PC-3 (cell line): ENCODE measurements at regions not wholly inside any gene's neighbourhood (a gene's known extent, or its start where the extent isn't known, plus 50 kb on each side); places are given as distances from the start of the nearest gene placed in this dataset.

Experiments
- ATAC-seq: fragments of 200-7000 bp; cut with Tn5 transposase; 2 replicates; pipeline ENCODE4 v1.9.1; 2020; ENCODE audit warnings: mild to moderate bottlenecking, moderate library complexity
- BruUV-seq: library from RNA; stranded (reverse); fragments of 400-500 nt; replicated peaks from 2 replicates; lab custom pipeline; 2021; lab: Mats Ljungman, UMichigan
- CTCF ChIA-PET: fragments of 300-600 bp; sonication (Branson Sonifier 250); formaldehyde crosslinking; loops from one replicate; lab custom pipeline; 2022; ENCODE audit warnings: antibody characterized with exemption; lab: Charles Lee
- POLR2A ChIA-PET: fragments of 300-600 bp; sonication (Branson Sonifier 250); formaldehyde crosslinking; loops from one replicate; lab custom pipeline; 2022; ENCODE audit warnings: antibody characterized with exemption; ENCODE audit not compliant: unreplicated experiment; lab: Charles Lee
- DNase-seq: peaks from one replicate; pipeline ENCODE4 v3.0.0-alpha.2; 2015
- H2AFZ ChIP-seq: fragments of 300-600 bp; sonication (generic); 2 replicates; pipeline ENCODE4 v1.6.0; 2016; ENCODE audit warnings: antibody characterized with exemption, low read length
- H3F3A ChIP-seq: fragments of 300-600 bp; sonication (generic); one replicate; pipeline ENCODE4 v1.6.0; 2017; ENCODE audit warnings: antibody characterized with exemption, low read length, control low read depth, mild to moderate bottlenecking; ENCODE audit not compliant: unreplicated experiment
- H3K27ac ChIP-seq: fragments of 300-600 bp; sonication (generic); 2 replicates; pipeline ENCODE4 v1.5.1; 2016; ENCODE audit warnings: mild to moderate bottlenecking, low read length
- H3K27me3 ChIP-seq: fragments of 300-600 bp; sonication (generic); 2 replicates; pipeline ENCODE4 v1.6.1; 2016; ENCODE audit warnings: low read length, mixed read lengths
- H3K36me3 ChIP-seq: fragments of 300-600 bp; sonication (generic); 2 replicates; pipeline ENCODE4 v1.6.1; 2016; ENCODE audit warnings: low read depth, mixed run types, low read length, mixed read lengths
- H3K4me1 ChIP-seq: fragments of 300-600 bp; sonication (generic); 2 replicates; pipeline ENCODE4 v1.5.1; 2016; ENCODE audit warnings: low read length; ENCODE audit not compliant: insufficient read depth
- H3K4me2 ChIP-seq: fragments of 300-600 bp; sonication (generic); 2 replicates; pipeline ENCODE4 v1.6.0; 2016; ENCODE audit warnings: low read length
- H3K4me3 ChIP-seq: fragments of 300-600 bp; sonication (generic); 2 replicates; pipeline ENCODE4 v1.5.1; 2016; ENCODE audit warnings: mild to moderate bottlenecking, low read length, mixed read lengths
- H3K79me2 ChIP-seq: fragments of 300-600 bp; sonication (generic); 2 replicates; pipeline ENCODE4 v1.6.1; 2017; ENCODE audit warnings: low read length, mixed read lengths
- H3K9ac ChIP-seq: fragments of 300-600 bp; sonication (generic); 2 replicates; pipeline ENCODE4 v1.6.0; 2016; ENCODE audit warnings: mild to moderate bottlenecking, low read length
- H3K9me2 ChIP-seq: fragments of 300-600 bp; sonication (generic); replicated peaks from 2 replicates; pipeline ENCODE4 v1.6.1; 2016; ENCODE audit warnings: mixed run types, low read length, mixed read lengths
- H3K9me3 ChIP-seq: fragments of 300-600 bp; sonication (generic); 2 replicates; pipeline ENCODE4 v1.6.1; 2016; ENCODE audit warnings: low read length, mixed read lengths
- H4K20me1 ChIP-seq: fragments of 300-600 bp; sonication (generic); 2 replicates; pipeline ENCODE4 v1.6.1; 2016; ENCODE audit warnings: low read length, mixed read lengths
- CTCF ChIP-seq: fragments of 300-600 bp; sonication (generic); conservative IDR thresholded peaks from 2 replicates; pipeline ENCODE4 v1.5.1; 2017; ENCODE audit warnings: antibody characterized with exemption, low read depth, mild to moderate bottlenecking, low read length
- EZH2 ChIP-seq: fragments of 300-600 bp; sonication (generic); IDR thresholded peaks from one replicate; pipeline ENCODE4 v1.6.1; 2017; ENCODE audit warnings: antibody characterized with exemption, mild to moderate bottlenecking, low read length; ENCODE audit not compliant: unreplicated experiment
- EZH2phosphoT487 ChIP-seq: fragments of 300-600 bp; sonication (generic); IDR thresholded peaks from 2 replicates; pipeline ENCODE4 v1.6.1; 2018; ENCODE audit warnings: mild to moderate bottlenecking, antibody characterized with exemption, low read length, borderline replicate concordance
- intact Hi-C: fragments of 100-400 bp; cut with micrococcal nuclease; formaldehyde crosslinking; loops from 2 replicates; pipeline ENCODE4 v1.9.0; 2023

DNA sequence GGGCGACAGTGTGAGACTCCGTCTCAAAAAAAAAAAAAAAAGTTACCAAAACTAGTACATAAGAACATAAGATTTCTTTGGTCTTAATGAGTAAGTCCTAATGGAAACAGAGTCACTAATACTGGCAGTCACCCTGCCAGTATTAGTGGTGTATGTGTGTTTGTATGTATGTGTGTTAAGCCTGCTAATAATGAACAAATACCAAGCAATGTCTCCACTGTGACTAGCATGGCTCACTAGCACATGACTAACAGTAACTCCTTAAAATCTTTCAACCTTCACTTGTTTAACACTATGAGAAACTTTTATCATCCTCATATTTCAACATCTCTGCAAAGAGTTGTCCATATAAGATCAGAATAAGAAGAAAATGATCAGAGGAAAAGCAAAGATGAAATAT lies 231.0 kb upstream of the ATP11B start:
- no TSS peak for BruUV-seq
- no peaks in the 10 kb centered on the region for H3K36me3 ChIP-seq
- H3K4me3 ChIP-seq: no peak overlapping the region
- intact Hi-C loops: no loop called here
- H3K9ac ChIP-seq: no peak overlapping the region
- ATAC-seq (no peak), DNase-seq (no peak)
- H3K79me2 ChIP-seq: no peaks in the 10 kb centered on the region
- no peak overlapping the region for H2AFZ ChIP-seq
- no peaks in the 10 kb centered on the region for H3K9me3 ChIP-seq
- H3F3A ChIP-seq: no peaks in the 10 kb centered on the region
- no peaks in the 10 kb centered on the region for H4K20me1 ChIP-seq
- ChIA-PET CTCF (no interaction called here), POLR2A (no interaction called here)
- no peak for TF ChIP-seq EZH2phosphoT487
- no peak for TF ChIP-seq CTCF
- no peak for TF ChIP-seq EZH2
- no peaks in the 10 kb centered on the region for H3K27me3 ChIP-seq
- H3K4me1 ChIP-seq: no peaks in the 10 kb centered on the region; the same call in 1 of the 2 replicates
- H3K4me2 ChIP-seq: no peak overlapping the region
- no peaks in the 10 kb centered on the region for H3K9me2 ChIP-seq
- no peak overlapping the region for H3K27ac ChIP-seq

- no peaks in the 10 kb centered on the region for H3K79me2 ChIP-seq
- CTCF ChIA-PET: no interaction called here
- no peaks in the 10 kb centered on the region for H3K9me2 ChIP-seq
- no peaks in the 10 kb centered on the region for H3F3A ChIP-seq
- peak; percentile 17 for DNase-seq
- no peaks in the 10 kb centered on the region for H3K9me3 ChIP-seq
- H2AFZ ChIP-seq: no peak overlapping the region
- POLR2A ChIA-PET: no interaction called here
- no peaks in the 10 kb centered on the region for H3K36me3 ChIP-seq
- no peak for TF ChIP-seq EZH2phosphoT487
- no peak overlapping the region for H3K9ac ChIP-seq
- H4K20me1 ChIP-seq: no peaks in the 10 kb centered on the region
- no peaks in the 10 kb centered on the region for H3K27me3 ChIP-seq
- H3K4me3 ChIP-seq: no peak overlapping the region
- intact Hi-C loops: no loop called here
- H3K4me1 ChIP-seq: no peaks in the 10 kb centered on the region; the same call in 1 of the 2 replicates
- BruUV-seq: no TSS peak
- no peak overlapping the region for H3K27ac ChIP-seq
- ATAC-seq: peak; percentile 57; the same call in 1 of the 2 replicates
- H3K4me2 ChIP-seq: no peak overlapping the region
These were observed 227.1 kb upstream of the ATP11B start for GRCh38 chr3:182565916-182566796.

GRCh38 chr3:182567700-182568099 lies 225.6 kb upstream of the ATP11B start:
- ATAC-seq: no peak
- H4K20me1 ChIP-seq: no peaks in the 10 kb centered on the region
- H3K36me3 ChIP-seq: no peaks in the 10 kb centered on the region
- no peaks in the 10 kb centered on the region for H3K79me2 ChIP-seq
- no peaks in the 10 kb centered on the region for H3F3A ChIP-seq
- no peak overlapping the region for H2AFZ ChIP-seq
- H3K9me2 ChIP-seq: no peaks in the 10 kb centered on the region
- H3K27me3 ChIP-seq: no peaks in the 10 kb centered on the region
- POLR2A ChIA-PET: no interaction called here
- DNase-seq: no peak
- H3K27ac ChIP-seq: no peak overlapping the region
- H3K9me3 ChIP-seq: no peaks in the 10 kb centered on the region
- no peak overlapping the region for H3K9ac ChIP-seq
- H3K4me3 ChIP-seq: no peak overlapping the region
- CTCF ChIA-PET: no interaction called here
- H3K4me2 ChIP-seq: no peak overlapping the region
- intact Hi-C loops: no loop called here
- BruUV-seq: no TSS peak
- no peaks in the 10 kb centered on the region; the same call in 1 of the 2 replicates for H3K4me1 ChIP-seq
- TF ChIP-seq EZH2 (no peak), CTCF (no peak), EZH2phosphoT487 (no peak)
